GM19043 (cell line): ENCODE measurements at regions not wholly inside any gene's neighbourhood (a gene's known extent, or its start where the extent isn't known, plus 50 kb on each side); places are given as distances from the start of the nearest gene placed in this dataset.
A peak's percentile ranks its signal among the peaks of the same experiment; 100 is the strongest.
"Not testable (repeated sequence)": the region's sequence is repeated elsewhere in the genome, so short reads cannot be mapped to it uniquely, and the experiment has no call there.

Experiments
- ATAC-seq: cut with Tn5 transposase; IDR thresholded peaks from one replicate; pipeline ENCODE4 v1.9.1; 2021; ENCODE audit warnings: low read depth; ENCODE audit not compliant: unreplicated experiment

DNA sequence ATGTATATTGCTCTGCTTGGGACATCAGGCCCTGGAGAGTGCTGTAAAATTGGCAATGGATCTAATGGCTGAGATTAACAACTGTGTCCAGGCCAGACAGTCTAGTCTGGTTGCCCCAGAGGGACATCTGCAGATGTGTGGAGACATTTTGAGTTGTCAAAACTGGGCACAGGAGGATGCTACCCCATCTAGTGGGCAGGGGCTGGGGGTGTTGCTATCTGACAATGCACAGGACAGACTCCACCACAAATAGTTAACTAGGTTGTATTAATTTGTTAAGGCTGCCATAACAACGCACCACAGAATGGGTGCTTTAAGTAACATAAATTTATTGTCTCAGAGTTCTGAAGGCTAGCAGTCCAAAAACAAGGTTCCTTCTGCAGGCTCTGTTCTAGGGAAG is 302.5 kb upstream of the AMIGO2 start:
- ATAC-seq: no peak

DNA sequence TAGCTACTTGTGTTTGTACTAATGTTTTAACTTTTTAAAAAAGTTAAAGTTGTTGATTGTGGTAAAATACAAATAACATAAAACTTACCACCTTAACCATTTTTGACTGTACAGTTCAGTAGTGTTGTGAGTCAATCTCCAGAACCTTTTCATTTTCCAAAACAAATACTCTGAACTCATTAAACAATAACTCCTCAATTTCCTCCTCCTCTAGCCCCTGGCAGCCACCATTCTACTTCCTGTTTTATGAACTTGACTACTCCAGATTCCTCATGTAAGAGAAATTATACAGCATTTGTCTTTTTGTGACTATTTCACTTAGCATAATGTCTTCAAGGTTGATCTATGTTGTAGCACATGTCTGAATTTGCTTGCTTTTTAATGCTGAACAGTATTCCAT is 299.1 kb upstream of the AMIGO2 start:
- ATAC-seq: no peak

DNA sequence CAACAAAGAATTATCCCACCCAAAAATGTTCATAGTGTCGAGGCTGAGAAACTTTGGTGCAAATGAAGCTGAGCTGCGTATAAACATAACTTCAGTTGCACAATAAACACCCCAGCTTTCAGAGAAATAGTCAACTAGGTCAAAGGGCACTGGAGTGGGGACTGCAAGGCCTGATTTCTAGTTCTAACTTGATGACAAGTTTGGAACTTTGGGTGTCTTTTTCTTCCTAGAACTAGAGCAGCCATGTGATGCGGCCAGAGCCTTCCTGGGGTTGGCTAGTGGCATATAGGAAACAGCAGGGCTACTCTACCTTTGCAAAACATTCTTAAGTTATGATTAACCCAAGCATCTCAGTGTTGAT is 298.4 kb upstream of the AMIGO2 start:
- ATAC-seq: no peak

DNA sequence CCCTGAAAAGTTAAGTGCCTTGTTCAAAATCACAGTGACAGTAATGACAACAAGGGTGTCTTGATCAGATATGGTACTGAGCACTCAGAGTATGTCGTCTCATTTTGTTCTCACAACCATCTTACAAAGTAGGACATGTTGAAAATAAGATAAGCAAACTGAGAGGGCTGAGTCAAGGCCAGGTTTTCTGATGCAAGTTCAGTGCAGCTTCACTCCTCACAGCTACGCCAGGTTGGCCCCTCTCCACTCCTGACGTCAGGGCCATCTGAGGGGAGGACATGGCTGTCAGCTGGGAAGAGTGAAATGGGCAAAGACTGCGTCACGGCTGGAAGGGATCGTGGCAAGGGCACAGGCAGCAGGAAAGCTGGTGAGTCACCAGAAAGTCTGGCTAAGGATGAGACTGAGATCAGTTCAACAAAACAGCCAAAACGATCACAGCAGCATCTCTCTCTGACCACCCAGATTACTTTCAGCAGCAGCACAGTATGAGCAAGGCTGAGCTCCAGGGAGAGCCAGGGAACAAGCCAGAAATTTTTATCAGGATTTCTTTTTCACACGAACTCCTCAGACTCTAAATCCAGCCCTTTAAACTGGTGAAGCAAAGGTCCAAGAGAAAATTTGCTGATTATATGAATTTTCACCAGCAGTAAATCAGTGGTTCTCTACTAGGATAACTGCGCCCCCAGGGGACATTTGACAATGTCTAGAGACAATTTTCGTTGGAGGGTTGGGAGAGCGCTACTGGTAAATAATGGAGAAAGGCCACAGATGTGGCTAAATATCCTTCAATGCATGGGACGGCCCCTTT is 297.9 kb upstream of the AMIGO2 start:
- ATAC-seq: no peak

DNA sequence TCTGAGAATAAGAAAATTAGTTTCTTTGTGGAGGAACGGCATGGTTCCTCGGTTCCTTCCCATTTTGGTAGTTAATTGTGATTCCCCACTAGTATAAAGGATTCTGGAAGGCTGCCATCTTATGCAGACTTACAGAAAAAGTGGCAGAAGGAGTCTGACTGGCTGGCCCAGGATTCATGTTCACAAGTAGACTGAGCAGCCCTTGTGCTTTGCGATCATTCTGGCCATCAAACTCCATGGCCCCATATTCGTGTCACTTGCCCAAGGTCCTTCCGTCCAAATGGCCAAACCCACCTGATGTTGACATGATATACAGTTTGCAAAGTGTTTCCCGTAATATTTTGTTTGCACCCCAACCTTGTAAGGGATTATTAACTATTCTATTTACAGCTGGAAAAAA is 297.2 kb upstream of the AMIGO2 start:
- ATAC-seq: no peak

DNA sequence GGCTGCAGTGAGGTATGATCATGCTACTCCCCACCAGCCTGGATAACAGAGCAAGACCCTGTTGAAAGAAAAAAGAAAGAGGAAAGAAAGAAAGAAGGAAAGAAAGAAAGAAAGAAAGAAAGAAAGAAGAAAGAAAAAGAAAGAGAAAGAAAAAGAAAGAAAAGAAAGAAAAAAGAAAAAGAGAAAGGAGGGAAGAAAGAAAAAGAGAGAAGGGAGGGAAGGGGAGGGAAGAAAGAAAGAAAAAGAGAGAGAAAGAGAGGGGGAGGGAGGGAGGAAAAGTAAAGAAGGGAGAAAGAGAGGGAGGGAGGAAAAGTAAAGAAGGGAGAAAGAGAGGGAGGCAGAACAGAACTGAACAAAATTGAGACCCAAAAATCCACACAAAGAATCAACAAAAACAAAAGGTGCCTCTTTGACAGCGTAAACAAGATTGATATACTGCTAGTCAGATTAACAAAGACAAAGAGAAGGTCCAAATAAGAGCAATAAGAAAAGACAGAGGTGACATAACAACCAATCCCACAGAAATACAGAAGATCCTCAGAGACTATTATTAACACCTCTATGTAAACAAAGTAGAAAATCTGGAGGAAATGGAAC is 293.9 kb upstream of the AMIGO2 start:
- no peak for ATAC-seq

DNA sequence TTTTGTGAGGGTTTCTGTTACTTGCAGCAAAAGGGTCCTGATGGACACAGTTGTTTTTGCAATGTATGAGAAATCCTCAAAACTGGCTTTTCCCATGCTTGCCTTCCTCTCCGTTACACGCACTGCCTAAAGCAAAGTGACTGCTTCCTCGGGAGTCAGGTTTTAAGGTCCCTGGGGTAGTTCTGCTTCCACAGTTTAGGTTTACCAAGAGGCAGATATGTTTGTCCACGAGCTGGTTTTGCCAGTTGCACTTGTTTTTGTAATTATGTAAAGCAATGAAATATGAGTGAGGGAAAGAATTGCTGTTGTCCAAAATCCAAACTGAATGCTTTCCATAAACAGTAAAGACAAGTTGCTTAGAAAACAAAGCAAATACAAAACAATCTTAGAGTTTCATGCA is 290.7 kb upstream of the AMIGO2 start:
- ATAC-seq: no peak

DNA sequence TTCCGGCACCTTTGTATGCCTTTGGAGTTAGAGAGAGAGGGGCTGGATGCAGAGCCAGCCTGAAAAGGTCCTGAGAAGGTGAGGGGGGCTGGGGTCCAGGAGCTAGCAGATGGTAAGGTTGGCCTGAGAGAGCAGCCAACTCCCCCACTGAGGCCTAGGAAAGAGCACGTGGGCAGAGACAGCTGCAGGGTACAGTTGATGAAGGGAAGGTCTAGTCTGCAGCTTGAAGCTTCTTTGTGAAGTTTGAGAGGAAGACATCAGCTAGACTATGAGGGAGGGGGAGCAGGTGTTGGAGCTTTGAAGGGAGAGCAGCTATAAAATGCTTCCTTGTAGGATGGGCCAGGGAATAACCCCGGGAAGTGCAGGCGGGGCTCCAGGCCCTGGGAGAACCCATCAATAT is 289.3 kb upstream of the AMIGO2 start:
- ATAC-seq: no peak

DNA sequence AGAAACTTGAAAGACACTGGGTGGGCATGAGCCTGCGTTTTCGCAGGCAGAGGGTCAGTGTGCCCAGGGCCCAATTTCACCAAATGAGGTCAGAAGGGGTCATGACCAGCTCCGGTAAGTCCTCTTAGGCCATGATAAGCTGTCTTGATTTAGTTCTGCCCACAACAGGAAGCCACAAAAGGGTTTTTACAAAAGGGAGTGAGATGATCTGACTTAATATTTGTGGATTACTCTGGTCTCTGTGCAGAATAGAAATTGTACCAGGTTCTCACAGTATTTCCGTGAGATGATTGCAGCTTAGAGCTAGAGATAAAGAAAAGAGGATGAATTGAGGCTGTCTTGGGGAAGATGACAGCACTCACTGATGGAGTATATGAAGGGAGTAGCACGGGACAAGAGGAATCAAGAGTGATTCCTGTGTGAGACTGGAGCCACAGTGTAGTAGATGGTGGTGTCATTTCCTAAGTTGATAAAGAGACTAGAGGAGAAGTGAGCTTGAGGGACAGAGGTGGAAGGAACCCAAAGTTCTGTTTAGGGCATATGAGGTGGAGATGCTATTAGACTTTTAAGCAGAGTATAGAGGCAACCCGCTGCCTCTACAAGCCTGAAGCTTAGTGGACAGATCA is 288.3 kb upstream of the AMIGO2 start:
- ATAC-seq: no peak

DNA sequence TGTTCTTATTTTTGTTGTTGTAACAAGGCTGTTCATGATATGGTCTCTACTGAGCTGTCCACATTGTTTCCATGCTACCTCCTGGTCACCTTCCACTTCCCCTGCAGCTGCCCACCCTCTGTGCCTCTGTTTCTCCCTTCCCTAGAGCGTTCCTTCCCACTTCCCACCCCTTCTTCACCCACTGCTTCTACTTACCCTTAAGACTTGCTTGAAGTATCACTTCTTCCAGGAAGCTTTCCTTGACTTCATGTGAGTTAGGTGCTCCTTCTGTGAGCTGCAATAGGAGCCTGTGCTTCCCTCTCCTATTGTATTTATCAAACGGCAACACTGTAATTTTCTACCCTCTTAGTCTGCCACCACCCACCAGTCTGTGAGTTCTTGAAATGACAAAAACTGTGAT is 286.8 kb upstream of the AMIGO2 start:
- no peak for ATAC-seq

DNA sequence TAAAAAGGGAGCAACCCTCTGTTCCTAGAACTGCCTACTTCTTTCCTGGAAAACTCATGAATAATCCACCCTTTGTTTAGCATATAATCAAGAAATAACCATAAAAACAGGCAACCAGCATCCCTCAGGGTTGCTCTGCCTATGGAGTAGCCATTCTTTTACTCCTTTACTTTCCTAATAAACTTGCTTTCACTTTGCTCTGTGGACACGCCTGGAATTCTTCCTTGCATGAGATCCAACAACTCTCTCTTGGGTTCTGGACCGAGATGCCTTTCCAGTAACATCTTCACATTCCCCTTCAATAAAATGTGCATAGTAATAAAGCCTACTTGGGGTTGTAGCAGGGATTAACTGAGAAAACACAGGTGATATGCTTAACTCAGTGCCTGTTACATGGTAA is 286.4 kb upstream of the AMIGO2 start:
- ATAC-seq: no peak

DNA sequence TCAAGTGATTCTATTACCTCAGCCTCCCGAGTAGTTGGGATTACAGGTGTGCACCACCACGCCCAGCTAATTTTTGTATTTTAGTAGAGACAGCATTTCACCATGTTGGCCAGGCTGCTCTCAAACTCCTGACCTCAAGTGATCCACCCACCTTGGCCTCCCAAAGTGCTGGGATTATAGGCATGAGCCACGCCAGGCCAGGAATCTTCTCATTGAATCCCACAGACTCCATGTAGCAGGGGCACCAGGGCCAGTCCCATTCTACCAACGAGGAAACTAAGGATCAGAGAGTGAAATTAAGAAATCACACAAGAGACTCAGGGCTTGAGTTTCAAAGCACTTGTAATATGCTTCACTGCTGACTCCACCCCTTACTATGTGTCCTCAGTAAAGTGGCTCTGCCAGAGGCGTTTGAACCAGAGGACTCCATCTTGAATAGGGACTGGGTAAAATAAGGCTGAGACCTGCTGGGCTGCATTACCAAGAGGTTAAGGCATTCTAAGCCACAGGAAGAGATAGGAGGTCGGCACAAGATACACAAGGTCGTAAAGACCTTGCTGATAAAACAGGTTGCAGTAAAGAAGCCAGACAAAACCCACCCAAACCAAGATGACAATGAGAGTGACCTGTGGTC is 285.8 kb upstream of the AMIGO2 start:
- ATAC-seq: not testable (repeated sequence)

DNA sequence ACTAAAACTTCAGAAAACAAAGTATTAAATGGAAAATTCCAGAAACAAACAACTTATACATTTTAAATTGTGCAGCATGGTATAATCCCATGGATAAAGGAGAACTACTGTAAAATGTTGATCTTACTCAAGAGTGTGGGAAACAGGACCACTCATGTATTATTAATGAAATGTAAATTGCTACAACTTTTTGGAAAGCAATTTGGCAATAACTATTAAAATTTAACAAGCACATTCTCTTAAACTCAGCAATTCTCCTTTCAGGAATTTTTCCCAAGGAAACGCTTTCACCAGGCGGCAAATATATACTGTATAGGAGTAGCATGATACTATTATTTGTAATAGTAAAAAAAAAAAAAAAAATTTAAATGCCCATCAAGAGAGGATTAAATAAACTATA is 284.5 kb upstream of the AMIGO2 start:
- ATAC-seq: no peak

DNA sequence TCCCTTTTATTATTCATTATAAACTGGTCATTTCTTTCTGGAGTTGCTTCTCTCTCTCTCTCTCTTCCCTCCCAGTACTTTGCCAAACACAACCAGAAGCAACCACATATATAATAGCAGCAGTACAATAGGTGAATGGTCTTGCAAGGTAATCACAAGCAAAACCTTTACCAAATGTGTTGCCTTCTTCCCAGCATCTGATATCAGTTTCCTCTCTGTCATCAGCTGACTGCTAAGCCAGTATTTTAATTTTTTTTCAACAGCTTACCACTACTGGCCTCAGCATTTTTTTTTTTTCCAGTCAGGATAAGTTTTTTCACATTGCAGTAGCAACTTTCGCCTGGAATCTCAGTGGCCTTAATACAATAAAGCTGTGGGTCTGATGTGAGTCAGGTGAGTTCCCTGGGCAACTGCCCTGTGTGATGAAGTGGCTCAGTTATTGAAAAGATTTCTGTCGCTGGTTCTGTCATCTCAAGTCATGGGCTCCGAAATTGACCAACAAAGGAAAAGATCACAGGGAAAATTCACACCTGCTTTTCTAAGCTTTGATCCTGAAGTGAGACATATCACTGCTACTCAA is 282.5 kb upstream of the AMIGO2 start:
- no peak for ATAC-seq

DNA sequence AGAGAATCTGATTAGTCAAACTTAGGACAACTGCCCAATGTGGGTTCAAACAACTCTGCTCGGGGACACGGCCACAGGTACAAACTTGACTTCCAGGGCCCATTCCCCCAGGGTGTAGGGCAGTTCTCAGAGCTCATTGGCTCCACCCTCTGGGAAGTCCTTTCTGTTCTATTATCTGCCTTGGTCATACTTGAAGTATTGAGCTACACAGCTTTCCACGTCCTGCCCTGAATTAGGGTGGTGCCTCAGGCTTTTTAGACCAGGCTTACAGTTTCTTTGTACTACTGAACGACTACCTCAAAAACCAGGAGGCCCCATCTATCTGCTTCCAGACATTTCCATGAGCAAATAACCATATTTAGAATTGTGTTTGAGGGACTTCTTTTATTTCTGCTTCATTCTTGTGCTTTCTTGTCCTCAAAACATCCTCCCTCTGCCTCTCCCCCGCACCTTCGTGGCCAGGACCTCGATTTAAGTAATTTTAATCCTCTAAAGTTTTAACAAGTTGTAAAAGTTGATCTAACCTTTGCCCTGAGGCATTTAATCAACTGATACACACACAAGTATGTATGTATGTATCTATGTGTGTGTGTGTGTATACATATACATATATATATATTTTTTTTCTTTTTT is 281.7 kb upstream of the AMIGO2 start:
- peak; percentile 73 for ATAC-seq

DNA sequence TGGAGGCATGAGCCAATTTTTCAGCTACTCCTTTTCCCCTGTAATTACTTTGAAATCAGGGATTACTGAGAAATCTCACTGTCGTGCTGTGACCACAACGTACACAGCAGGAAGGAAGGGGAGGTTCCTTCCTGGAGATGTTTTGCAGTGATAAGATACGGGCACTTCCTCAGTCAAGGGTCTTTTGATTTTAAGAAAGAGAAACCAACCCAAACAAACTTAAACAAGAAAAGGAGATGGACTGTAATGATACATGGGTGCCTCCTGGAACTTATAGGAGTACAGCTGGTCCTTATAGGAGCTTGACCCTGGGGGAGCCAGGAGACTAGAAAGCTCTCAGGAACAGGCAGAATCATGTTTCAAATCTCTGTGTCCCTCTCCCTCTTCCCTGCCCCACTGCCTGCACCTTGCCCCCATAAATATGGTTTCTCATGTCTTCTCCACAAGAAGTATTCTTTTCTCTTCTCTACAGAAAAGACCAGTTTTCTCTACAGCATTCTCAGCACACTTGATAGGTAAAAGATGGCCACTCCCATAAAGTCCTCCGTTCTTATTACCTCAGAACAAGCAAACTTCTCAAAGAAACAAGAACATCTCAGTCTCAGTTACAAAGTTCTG is 281.1 kb upstream of the AMIGO2 start:
- peak; percentile 23 for ATAC-seq

DNA sequence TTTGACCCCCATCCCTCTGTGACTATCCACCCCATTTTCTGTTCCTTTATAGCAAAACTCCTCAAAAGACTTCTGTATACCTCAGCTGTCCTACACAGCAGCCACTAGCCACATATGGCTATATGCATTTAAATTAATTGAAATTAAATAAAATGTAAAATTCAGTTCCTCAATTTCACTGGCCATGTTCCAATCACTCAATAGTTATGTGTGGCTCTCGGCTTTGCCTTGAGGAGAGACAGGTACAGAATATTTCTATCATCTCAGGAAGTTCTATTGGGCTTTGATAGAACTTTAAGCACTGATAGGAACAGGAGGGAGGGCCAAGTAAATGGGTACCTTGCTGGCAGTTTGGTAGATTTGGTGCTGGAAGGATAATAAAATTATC is 280.3 kb upstream of the AMIGO2 start:
- ATAC-seq: no peak

DNA sequence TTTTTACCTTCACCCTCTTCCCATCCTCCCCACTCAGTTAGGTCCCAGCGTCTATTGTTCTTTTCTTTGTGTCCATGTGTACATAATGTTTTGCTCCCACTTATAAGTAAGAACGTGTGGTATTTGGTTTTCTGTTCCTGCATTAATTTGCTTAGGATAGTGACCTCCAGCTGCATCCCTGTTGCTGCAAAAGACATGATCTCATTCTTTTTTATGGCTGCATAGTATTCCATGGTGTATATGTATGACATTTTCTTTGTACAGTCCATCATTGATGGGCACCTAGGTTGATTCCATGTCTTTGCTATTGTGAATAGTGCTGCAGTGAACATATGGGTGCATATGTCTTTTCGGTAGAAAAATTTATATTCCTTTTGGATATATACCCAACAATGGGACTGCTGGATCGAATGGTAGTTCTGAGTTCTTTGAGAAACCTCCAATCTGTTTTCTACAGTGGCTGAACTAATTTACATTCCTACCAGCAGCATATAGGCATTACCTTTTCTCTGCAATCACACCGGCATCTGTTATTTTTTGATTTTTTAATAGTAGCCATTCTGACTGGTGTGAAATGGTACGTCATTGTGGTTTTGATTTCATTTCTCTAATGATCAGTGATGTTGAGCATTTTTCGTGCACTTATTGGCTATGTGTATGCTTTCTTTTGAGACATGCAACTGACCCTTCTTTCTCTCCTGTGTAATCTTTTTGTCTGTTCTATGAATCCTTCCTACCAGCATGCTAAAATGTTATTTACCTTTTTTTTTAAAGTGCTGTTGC is 279.7 kb upstream of the AMIGO2 start:
- no peak for ATAC-seq

DNA sequence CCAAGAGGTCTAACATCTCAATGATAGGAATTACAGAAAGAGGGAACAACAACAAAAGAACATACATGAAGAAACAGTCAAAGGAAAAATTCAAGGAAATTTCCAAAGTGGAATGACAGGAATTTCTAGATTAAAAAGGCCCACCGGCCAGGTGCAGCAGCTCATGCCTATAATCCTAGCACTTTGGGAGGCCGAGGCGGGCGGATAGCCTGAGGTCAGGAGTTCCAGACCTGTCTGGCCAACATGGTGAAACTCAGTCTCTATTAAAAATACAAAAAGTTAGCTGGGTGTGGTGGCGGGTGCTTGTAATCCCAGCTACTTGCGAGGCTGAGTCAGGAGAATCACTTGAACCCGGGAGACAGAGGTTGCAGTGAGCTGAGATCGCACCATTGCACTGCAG is 277.2 kb upstream of the AMIGO2 start:
- ATAC-seq: not testable (repeated sequence)
